ENCODE measurements at regions not wholly inside any gene's neighbourhood (a gene's known extent, or its start where the extent isn't known, plus 50 kb on each side); places are given as distances from the start of the nearest gene placed in this dataset.

GRCh38 chr15:66644869-66645268 is 57.2 kb upstream of the SMAD6 start:
- H3K4me3 ChIP-seq (ENCODE audit: low read depth, low read length): no peak overlapping the region
- peak; percentile 68 for DNase-seq (ENCODE audit: low read depth)
- TF ChIP-seq CTCF (conservative IDR thresholded peaks at IDR 0.05; ENCODE audit: low read depth, low read length): no peak

DNA sequence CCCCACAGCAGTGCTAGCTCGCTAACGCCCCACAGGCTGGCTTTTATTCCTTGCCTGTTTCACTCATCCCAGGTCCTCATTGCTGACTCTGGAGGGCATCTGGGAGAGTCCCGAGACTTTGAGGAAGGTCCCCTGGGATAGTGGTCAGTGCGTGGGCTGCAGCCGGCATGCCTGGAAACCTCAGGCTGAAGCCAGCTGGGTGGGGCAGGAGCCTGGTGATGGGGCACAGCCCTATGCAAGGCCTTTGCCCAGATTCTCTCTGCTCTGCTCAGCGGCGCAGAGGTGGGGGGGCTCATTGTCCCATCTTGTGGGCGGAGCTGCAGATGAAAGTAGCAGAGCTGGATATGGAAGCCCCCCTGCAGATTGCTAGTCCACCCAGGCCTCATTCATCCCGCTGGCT is 55.7 kb upstream of the SMAD6 start:
- H3K4me3 ChIP-seq (ENCODE audit: low read depth, low read length): no peak overlapping the region
- TF ChIP-seq CTCF (conservative IDR thresholded peaks at IDR 0.05; ENCODE audit: low read depth, low read length): no peak
- DNase-seq (ENCODE audit: low read depth): no peak

GRCh38 chr15:66646799-66647198 is 55.2 kb upstream of the SMAD6 start:
- no peak for TF ChIP-seq CTCF (conservative IDR thresholded peaks at IDR 0.05; ENCODE audit: low read depth, low read length)
- DNase-seq (ENCODE audit: low read depth): no peak
- no peak overlapping the region for H3K4me3 ChIP-seq (ENCODE audit: low read depth, low read length)

- TF ChIP-seq CTCF (conservative IDR thresholded peaks at IDR 0.05; ENCODE audit: low read depth, low read length): no peak
- peak; percentile 38 for DNase-seq (ENCODE audit: low read depth)
- no peak overlapping the region for H3K4me3 ChIP-seq (ENCODE audit: low read depth, low read length)
These were observed 54.7 kb upstream of the SMAD6 start for GRCh38 chr15:66647358-66647757.

DNA sequence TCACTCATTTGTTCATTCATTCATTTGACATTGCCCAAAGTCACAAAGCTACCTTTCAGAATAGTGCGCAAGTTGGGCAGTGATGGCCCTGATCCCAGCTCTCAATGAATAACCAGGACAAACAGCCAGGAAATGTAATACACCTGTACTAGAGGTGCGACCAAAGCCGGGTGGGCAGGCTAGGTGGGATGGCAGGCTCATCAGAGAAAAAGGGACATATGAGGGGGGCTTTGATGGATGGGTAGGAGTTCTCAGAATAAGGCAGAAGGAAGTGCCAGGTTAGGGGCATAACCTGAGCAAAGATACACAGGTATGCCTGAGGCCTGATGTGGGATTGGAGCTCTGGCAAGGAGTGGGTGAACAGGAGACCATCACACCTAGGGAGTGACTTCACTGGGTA is 53.4 kb upstream of the SMAD6 start:
- TF ChIP-seq CTCF (conservative IDR thresholded peaks at IDR 0.05; ENCODE audit: low read depth, low read length): no peak
- H3K4me3 ChIP-seq (ENCODE audit: low read depth, low read length): no peak overlapping the region
- DNase-seq (ENCODE audit: low read depth): no peak

DNA sequence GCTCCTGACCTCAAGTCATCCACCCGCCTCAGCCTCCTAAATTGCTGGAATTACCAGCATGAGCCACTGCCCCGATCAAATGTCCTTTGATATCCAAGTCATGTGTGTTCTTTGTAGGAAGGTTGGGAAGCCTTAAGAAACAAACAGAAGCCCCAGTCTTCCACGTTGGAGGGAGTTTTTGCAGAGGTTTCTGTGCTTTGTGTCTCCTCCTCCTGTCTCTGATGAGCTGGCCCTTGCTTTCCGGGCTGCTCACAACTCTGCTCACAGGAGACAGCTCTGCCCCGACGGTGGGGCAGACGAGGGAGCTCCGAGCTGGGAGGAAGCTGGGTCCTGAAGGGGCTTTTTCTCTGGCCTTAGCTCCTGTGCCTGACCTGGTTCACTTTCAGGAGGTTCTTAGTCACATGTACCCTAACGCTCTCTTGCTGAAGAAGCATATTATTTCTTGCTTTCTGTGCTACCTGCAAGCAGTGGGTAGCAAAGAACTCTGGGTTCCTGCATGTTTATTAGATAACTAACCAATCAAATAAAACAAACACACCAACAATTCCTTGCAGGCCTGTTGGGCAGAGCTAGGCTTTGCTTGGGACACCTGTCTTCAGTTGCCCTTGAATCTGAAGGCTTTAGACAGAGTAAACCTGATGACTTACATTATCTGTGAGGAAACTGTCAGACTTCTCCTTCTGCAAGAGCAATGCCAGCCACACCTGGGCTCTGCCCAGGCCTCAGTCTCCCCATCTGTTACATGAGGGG is 52.6 kb upstream of the SMAD6 start:
- DNase-seq (ENCODE audit: low read depth): no peak
- H3K4me3 ChIP-seq (ENCODE audit: low read depth, low read length): no peak overlapping the region
- TF ChIP-seq CTCF (conservative IDR thresholded peaks at IDR 0.05; ENCODE audit: low read depth, low read length): no peak

DNA sequence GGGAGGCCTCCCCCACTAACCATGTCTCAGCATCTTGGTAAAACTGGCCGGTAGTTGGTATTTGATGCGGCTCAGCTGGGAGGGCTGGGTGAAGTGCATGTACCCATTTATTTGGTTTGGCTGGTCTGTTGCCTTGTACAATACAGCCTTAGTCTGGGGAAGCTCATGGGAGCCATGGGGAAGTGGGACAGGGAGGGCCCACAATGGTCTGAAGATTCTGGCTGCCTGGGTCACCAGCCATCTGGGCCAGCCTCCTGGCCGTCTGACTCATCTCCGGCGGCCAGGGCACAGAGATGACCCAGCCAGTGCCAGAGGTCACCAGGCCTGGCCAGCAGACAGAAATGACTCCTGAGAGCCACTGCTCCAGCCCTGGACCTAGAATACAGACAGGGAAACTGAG is 51.6 kb upstream of the SMAD6 start:
- no peak overlapping the region for H3K4me3 ChIP-seq (ENCODE audit: low read depth, low read length)
- TF ChIP-seq CTCF (conservative IDR thresholded peaks at IDR 0.05; ENCODE audit: low read depth, low read length): no peak
- no peak for DNase-seq (ENCODE audit: low read depth)

Data from choroid plexus epithelial cell (primary cell).